ENCODE measurements at regions not wholly inside any gene's neighbourhood (a gene's known extent, or its start where the extent isn't known, plus 50 kb on each side); places are given as distances from the start of the nearest gene placed in this dataset.

GRCh38 chr6:140360651-140361050, 986.2 kb upstream of the CITED2 start:
- TF ChIP-seq YY1 (IDR thresholded peaks at IDR 0.05; ENCODE audit: insufficient read depth, insufficient read length) (no peak), ZNF274 (IDR thresholded peaks at IDR 0.05; ENCODE audit: low read depth, low read length) (no peak)
